ENCODE measurements at regions not wholly inside any gene's neighbourhood (a gene's known extent, or its start where the extent isn't known, plus 50 kb on each side); places are given as distances from the start of the nearest gene placed in this dataset.

DNA sequence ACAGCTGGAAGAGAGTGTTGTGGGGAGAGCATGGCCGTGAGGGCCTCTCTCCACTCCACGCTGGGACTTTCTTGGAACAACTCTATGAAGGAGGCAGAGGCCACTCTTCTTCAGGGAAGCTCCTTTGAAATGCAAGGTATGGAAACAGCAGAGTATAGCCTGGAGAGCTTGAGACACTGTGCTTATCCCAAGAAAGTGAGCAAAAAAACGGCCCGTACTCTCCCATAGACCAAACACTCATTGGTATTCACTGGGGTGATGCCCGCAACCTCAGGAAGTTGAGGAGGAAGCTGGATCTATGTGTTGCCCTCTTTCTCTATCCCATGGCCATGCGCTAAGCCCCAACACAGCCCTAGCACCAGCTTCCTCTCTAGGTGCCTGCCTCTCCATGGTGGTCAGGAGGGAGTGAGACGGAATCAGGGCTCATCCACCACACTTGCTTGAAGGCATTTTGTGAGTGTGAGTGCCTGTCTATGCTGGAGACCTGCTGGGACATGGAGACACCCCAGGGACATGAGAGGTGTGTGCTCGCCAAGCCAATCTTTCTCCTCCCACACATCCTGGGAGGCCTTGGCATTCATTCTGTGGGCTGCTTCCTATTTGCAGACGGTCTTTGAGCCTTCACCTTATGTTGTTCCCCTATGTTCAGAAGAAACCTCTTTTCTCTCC is 616.6 kb downstream of the IRX1 start:
- no peaks in the 10 kb centered on the region for H3K4me1 Mint-ChIP-seq
- H3K36me3 Mint-ChIP-seq = no peaks in the 10 kb centered on the region
- POLR2A ChIA-PET = no interaction called here
- H3K9me3 Mint-ChIP-seq = peaks cover 0 to 14% (median 3%) of the 10 kb centered on the region in 11 donors
- DNase-seq (no peak), ATAC-seq (no peak)
- no peak overlapping the region for H3K4me3 Mint-ChIP-seq
- Histone ChIP-seq H3K27me3 (ENCODE audit: control insufficient read depth in 2 of 2, insufficient read depth in 2 of 2, low read length in 2 of 2) (no peaks in the 10 kb centered on the region), H3K27ac (ENCODE audit: low read depth, low read length) (no peak overlapping the region), H3K36me3 (ENCODE audit: control insufficient read depth in 2 of 3, insufficient read depth in 3 of 3, low read length in 3 of 3) (no peaks in the 10 kb centered on the region), H3K4me1 (ENCODE audit: control insufficient read depth in 2 of 2, insufficient read depth in 2 of 2, low read length in 2 of 2) (no peaks in the 10 kb centered on the region), H3K9me3 (ENCODE audit: control insufficient read depth in 2 of 3, low read length in 3 of 3) (no peaks in the 10 kb centered on the region), H3K4me3 (ENCODE audit: low read length) (no peak overlapping the region)
- CTCF ChIA-PET = no interaction called here
- intact Hi-C loops (cut with micrococcal nuclease) = no loop called here
- H3K27ac Mint-ChIP-seq = no peak overlapping the region
- H3K27me3 Mint-ChIP-seq = no peaks in the 10 kb centered on the region

DNA sequence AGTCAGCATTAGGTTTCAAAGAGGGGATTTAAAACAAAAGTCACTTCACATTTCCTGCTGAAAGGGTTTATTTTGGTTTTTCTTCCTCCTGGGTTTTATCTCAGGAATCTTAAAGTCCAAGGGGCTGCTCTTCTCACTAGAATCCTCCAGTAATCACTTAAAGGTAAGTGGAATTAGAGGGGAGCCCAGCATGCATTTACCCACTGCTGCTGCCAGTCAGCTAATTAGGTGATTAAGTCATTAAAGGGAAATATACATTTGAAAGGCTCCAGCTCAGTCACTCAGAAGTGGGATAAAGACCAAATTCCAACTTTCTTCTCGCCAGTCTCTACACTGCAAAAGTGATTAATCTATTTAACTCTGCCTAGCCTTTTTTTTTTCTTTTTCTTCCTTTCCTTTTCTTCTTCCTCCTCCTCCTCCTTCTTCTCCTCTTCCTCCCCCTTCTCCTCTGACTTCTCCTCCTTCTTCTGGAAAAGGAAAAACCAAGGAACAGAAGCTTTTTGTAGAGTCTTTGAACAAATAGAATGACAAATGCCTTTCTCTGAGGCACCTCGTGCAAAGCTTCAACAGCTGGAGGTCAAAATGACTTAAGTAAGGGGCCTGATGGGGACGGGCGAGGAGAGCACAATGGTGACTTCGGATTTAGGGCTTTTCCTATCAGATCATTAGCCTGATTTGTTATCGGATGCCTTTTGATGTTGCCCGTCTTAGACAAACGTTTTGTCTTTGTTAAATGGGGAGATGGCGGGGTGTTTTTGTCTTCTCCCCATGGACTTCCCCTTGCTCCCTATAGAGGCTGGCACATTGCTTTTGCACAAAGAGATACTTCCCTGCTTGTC is 617.6 kb downstream of the IRX1 start:
- intact Hi-C loops (cut with micrococcal nuclease) = no loop called here
- no peaks in the 10 kb centered on the region for H3K4me1 ChIP-seq (ENCODE audit: control insufficient read depth in 2 of 2, insufficient read depth in 2 of 2, low read length in 2 of 2)
- H3K4me3 Mint-ChIP-seq = no peak overlapping the region
- H3K27me3 ChIP-seq (ENCODE audit: control insufficient read depth in 2 of 2, insufficient read depth in 2 of 2, low read length in 2 of 2) = no peaks in the 10 kb centered on the region
- H3K27ac Mint-ChIP-seq = peak overlapping the region in 1 of 9 donors; percentile 7
- H3K9me3 ChIP-seq (ENCODE audit: control insufficient read depth in 2 of 3, low read length in 3 of 3) = no peaks in the 10 kb centered on the region
- peaks cover 0 to 16% (median 3%) of the 10 kb centered on the region in 11 donors for H3K9me3 Mint-ChIP-seq
- no peaks in the 10 kb centered on the region for H3K4me1 Mint-ChIP-seq
- ATAC-seq = no peak
- DNase-seq = no peak
- ChIA-PET CTCF (no interaction called here), POLR2A (no interaction called here)
- H3K36me3 ChIP-seq (ENCODE audit: control insufficient read depth in 2 of 3, insufficient read depth in 3 of 3, low read length in 3 of 3) = no peaks in the 10 kb centered on the region
- no peak overlapping the region for H3K27ac ChIP-seq (ENCODE audit: low read depth, low read length)
- no peaks in the 10 kb centered on the region for H3K36me3 Mint-ChIP-seq
- H3K4me3 ChIP-seq (ENCODE audit: low read length) = no peak overlapping the region
- H3K27me3 Mint-ChIP-seq = no peaks in the 10 kb centered on the region

DNA sequence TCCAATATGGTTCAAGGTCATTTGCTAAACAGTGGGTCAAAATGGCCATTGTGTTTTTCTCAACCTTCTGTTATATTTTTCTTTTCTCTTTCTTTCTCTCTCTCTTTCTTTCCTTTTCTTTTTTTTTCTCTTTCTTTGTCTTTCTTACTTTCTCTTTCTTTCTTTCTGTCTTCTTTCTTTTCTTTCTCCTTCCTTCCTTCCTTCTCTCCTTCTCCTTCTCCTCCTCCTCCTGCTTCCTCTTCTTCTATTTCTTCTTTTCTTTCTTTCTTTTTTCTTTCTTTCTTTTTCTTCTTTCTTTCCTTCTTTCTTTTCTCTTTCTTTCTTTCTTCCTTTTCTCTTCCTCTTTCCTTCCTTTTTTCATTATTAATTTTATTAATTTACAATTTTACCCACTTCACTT is 619.5 kb downstream of the IRX1 start:
- POLR2A ChIA-PET = no interaction called here
- Mint-ChIP-seq H3K27ac (no peak overlapping the region), H3K9me3 (peaks cover 0 to 9% (median 0%) of the 10 kb centered on the region in 11 donors), H3K4me3 (no peak overlapping the region), H3K36me3 (no peaks in the 10 kb centered on the region), H3K27me3 (no peaks in the 10 kb centered on the region), H3K4me1 (no peaks in the 10 kb centered on the region)
- Histone ChIP-seq H3K27me3 (ENCODE audit: control insufficient read depth in 2 of 2, insufficient read depth in 2 of 2, low read length in 2 of 2) (no peaks in the 10 kb centered on the region), H3K27ac (ENCODE audit: low read depth, low read length) (no peak overlapping the region), H3K4me3 (ENCODE audit: low read length) (no peak overlapping the region), H3K9me3 (ENCODE audit: control insufficient read depth in 2 of 3, low read length in 3 of 3) (no peaks in the 10 kb centered on the region), H3K36me3 (ENCODE audit: control insufficient read depth in 2 of 3, insufficient read depth in 3 of 3, low read length in 3 of 3) (no peaks in the 10 kb centered on the region), H3K4me1 (ENCODE audit: control insufficient read depth in 2 of 2, insufficient read depth in 2 of 2, low read length in 2 of 2) (no peaks in the 10 kb centered on the region)
- DNase-seq (no peak), ATAC-seq (no peak)
- CTCF ChIA-PET = no interaction called here
- intact Hi-C loops (cut with micrococcal nuclease) = no loop called here

DNA sequence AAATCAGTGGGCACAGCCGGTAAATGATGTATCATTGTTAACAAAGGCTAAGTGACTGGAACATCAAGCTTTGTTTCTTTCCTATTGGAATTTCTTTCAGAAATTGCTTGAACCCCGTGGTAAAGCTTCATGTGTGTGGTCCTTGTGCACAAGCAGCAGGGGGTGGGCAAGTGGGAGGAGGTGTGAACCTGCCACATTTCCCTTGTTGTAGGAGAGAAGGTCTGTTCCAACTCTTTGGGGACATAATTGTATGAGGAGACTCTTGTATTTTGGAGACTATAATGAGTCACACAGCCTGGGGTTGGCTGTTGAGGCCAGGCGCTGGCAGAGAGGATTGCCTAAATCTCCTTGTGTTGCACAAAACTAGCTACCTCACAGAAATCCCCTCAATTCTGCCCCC is 620.5 kb downstream of the IRX1 start:
- Mint-ChIP-seq H3K4me3 (no peak overlapping the region), H3K4me1 (no peaks in the 10 kb centered on the region), H3K9me3 (peaks cover 0 to 9% (median 0%) of the 10 kb centered on the region in 11 donors), H3K36me3 (no peaks in the 10 kb centered on the region), H3K27ac (no peak overlapping the region), H3K27me3 (no peaks in the 10 kb centered on the region)
- intact Hi-C loops (cut with micrococcal nuclease) = no loop called here
- DNase-seq (no peak), ATAC-seq (no peak)
- H3K4me3 ChIP-seq (ENCODE audit: low read length) = no peak overlapping the region
- no peaks in the 10 kb centered on the region for H3K36me3 ChIP-seq (ENCODE audit: control insufficient read depth in 2 of 3, insufficient read depth in 3 of 3, low read length in 3 of 3)
- H3K27ac ChIP-seq (ENCODE audit: low read depth, low read length) = no peak overlapping the region
- POLR2A ChIA-PET = no interaction called here
- CTCF ChIA-PET = no interaction called here
- H3K9me3 ChIP-seq (ENCODE audit: control insufficient read depth in 2 of 3, low read length in 3 of 3) = no peaks in the 10 kb centered on the region
- no peaks in the 10 kb centered on the region for H3K4me1 ChIP-seq (ENCODE audit: control insufficient read depth in 2 of 2, insufficient read depth in 2 of 2, low read length in 2 of 2)
- no peaks in the 10 kb centered on the region for H3K27me3 ChIP-seq (ENCODE audit: control insufficient read depth in 2 of 2, insufficient read depth in 2 of 2, low read length in 2 of 2)

DNA sequence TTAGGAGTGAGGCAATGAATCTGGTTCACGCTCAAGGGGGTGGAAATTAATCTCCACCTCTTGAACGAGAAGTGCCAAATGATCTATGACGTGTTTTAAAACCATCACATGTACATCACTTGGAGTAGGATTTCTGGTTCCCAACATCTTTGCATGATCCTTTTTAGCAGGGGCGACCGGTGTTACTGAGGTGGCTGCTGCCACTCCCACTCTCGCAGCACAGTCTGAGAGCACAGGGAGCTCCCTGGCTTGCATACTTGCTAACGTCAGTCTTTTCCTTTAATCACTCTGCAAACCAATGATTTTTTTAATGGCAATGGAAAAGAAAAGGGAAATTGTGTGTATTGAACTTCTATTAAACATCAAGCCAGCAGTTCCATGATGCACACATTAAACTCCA is 624.4 kb downstream of the IRX1 start:
- ChIA-PET POLR2A (no interaction called here), CTCF (no interaction called here)
- H3K27ac ChIP-seq (ENCODE audit: low read depth, low read length) = no peak overlapping the region
- Mint-ChIP-seq H3K27ac (no peak overlapping the region), H3K4me1 (no peaks in the 10 kb centered on the region), H3K36me3 (peaks cover 0 to 3% (median 0%) of the 10 kb centered on the region in 5 donors), H3K4me3 (no peak overlapping the region), H3K27me3 (no peaks in the 10 kb centered on the region), H3K9me3 (peaks cover 0 to 6% (median 0%) of the 10 kb centered on the region in 11 donors)
- no peaks in the 10 kb centered on the region for H3K36me3 ChIP-seq (ENCODE audit: control insufficient read depth in 2 of 3, insufficient read depth in 3 of 3, low read length in 3 of 3)
- no peaks in the 10 kb centered on the region for H3K9me3 ChIP-seq (ENCODE audit: control insufficient read depth in 2 of 3, low read length in 3 of 3)
- H3K27me3 ChIP-seq (ENCODE audit: control insufficient read depth in 2 of 2, insufficient read depth in 2 of 2, low read length in 2 of 2) = no peaks in the 10 kb centered on the region
- H3K4me1 ChIP-seq (ENCODE audit: control insufficient read depth in 2 of 2, insufficient read depth in 2 of 2, low read length in 2 of 2) = no peaks in the 10 kb centered on the region
- H3K4me3 ChIP-seq (ENCODE audit: low read length) = no peak overlapping the region
- intact Hi-C loops (cut with micrococcal nuclease) = no loop called here
- no peak for DNase-seq
- no peak for ATAC-seq

DNA sequence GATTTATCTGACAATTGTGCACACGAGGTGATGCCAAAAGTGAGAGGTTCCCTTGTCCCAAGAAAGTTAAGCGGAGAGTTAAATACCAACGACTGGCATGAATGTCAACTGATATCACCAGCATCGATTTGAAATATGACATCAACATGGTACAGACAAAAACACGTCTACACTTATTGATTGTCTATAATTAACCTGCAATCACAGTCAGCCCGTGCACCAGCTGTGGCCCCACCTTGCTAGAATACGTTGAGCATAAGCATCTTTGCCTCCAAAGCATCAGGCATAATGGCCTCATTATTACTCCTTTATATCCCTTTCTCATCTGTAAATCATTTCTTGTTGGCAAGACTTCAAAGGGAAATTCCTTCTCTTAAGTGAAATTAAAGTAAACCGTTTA is 625.4 kb downstream of the IRX1 start:
- no peaks in the 10 kb centered on the region for H3K4me1 ChIP-seq (ENCODE audit: control insufficient read depth in 2 of 2, insufficient read depth in 2 of 2, low read length in 2 of 2)
- ChIA-PET POLR2A (no interaction called here), CTCF (no interaction called here)
- H3K27me3 ChIP-seq (ENCODE audit: control insufficient read depth in 2 of 2, insufficient read depth in 2 of 2, low read length in 2 of 2) = no peaks in the 10 kb centered on the region
- H3K9me3 Mint-ChIP-seq = peaks cover 0 to 5% (median 0%) of the 10 kb centered on the region in 11 donors
- peaks cover 0 to 3% (median 0%) of the 10 kb centered on the region in 5 donors for H3K36me3 Mint-ChIP-seq
- H3K9me3 ChIP-seq (ENCODE audit: control insufficient read depth in 2 of 3, low read length in 3 of 3) = no peaks in the 10 kb centered on the region
- H3K36me3 ChIP-seq (ENCODE audit: control insufficient read depth in 2 of 3, insufficient read depth in 3 of 3, low read length in 3 of 3) = no peaks in the 10 kb centered on the region
- no peak overlapping the region for H3K4me3 Mint-ChIP-seq
- DNase-seq (no peak), ATAC-seq (no peak)
- H3K4me3 ChIP-seq (ENCODE audit: low read length) = no peak overlapping the region
- H3K27ac ChIP-seq (ENCODE audit: low read depth, low read length) = no peak overlapping the region
- H3K27ac Mint-ChIP-seq = no peak overlapping the region
- intact Hi-C loops (cut with micrococcal nuclease) = no loop called here
- no peaks in the 10 kb centered on the region for H3K4me1 Mint-ChIP-seq
- no peaks in the 10 kb centered on the region for H3K27me3 Mint-ChIP-seq

DNA sequence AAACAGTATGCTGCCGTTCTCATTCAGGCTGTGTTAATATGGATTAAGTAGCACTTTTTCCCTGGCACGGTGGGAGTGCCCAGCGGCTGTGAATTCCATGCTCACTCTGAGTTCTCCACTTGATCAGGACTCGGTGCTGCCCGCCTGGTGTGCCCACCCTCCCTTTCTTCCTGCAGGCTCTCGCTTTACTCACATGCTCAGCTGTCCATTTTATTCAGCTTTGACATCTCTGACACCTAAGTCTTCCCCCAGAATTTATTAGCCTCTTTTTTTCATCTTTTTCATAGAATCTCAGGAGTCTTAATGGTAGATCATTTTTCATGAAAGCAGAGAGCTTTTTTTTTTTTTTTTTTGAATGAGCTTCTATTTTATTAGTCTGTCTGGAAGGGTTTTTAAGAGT is 626.5 kb downstream of the IRX1 start:
- Histone ChIP-seq H3K27ac (ENCODE audit: low read depth, low read length) (no peak overlapping the region), H3K4me1 (ENCODE audit: control insufficient read depth in 2 of 2, insufficient read depth in 2 of 2, low read length in 2 of 2) (no peaks in the 10 kb centered on the region), H3K4me3 (ENCODE audit: low read length) (no peak overlapping the region), H3K36me3 (ENCODE audit: control insufficient read depth in 2 of 3, insufficient read depth in 3 of 3, low read length in 3 of 3) (no peaks in the 10 kb centered on the region), H3K9me3 (ENCODE audit: control insufficient read depth in 2 of 3, low read length in 3 of 3) (no peaks in the 10 kb centered on the region), H3K27me3 (ENCODE audit: control insufficient read depth in 2 of 2, insufficient read depth in 2 of 2, low read length in 2 of 2) (no peaks in the 10 kb centered on the region)
- Mint-ChIP-seq H3K36me3 (peaks cover 0 to 3% (median 0%) of the 10 kb centered on the region in 5 donors), H3K27ac (no peak overlapping the region), H3K9me3 (peaks cover 0 to 5% (median 0%) of the 10 kb centered on the region in 11 donors), H3K4me1 (no peaks in the 10 kb centered on the region), H3K4me3 (no peak overlapping the region), H3K27me3 (no peaks in the 10 kb centered on the region)
- CTCF ChIA-PET = no interaction called here
- intact Hi-C loops (cut with micrococcal nuclease) = no loop called here
- POLR2A ChIA-PET = no interaction called here
- ATAC-seq (no peak), DNase-seq (no peak)
